Keratinocyte (primary cell): ENCODE measurements at regions not wholly inside any gene's neighbourhood (a gene's known extent, or its start where the extent isn't known, plus 50 kb on each side); places are given as distances from the start of the nearest gene placed in this dataset.

Experiments
- EZH2 ChIP-seq: IDR thresholded peaks from one replicate; pipeline ENCODE4 v1.6.1; 2012; ENCODE audit warnings: inconsistent platforms, mild to moderate bottlenecking, low read length, moderate library complexity
- TF ChIP-seq, protein P1 (sequence below), 3 experiments: IDR thresholded peaks in 1 of 3; conservative IDR thresholded peaks in 1 of 3; optimal IDR thresholded peaks in 1 of 3; 2 replicates in 2 of 3; 3 replicates in 1 of 3; pipeline versions ENCODE3 to v1.5.1; 2011; ENCODE audit warnings: low read length in 3 of 3, mild to moderate bottlenecking in 3 of 3, moderate library complexity in 2 of 3, control low read depth in 1 of 3, inconsistent platforms in 1 of 3; ENCODE audit not compliant: insufficient read depth in 2 of 3; ENCODE audit errors: extremely low read depth in 1 of 3

DNA sequence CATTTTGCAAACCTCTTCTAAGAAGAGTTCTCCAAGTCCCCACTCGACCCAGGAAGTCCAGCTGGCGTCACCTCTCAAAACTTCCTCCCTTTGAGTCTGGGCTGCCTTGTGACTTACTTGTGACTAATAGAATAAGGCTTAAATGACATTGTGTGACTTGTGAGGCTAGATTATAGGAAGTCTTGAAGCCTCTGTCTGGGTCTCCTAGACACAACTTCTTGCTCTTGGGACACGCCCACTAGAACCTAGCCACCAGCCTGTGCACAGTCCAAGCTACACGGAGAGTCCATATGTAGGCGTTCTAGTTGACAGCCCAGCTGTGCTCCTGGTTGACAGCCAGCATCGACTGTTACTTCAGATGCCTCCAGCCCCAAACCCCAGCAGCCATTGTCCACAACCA, 66.7 kb upstream of the TANC2 start:
- TF ChIP-seq, protein P1, sequence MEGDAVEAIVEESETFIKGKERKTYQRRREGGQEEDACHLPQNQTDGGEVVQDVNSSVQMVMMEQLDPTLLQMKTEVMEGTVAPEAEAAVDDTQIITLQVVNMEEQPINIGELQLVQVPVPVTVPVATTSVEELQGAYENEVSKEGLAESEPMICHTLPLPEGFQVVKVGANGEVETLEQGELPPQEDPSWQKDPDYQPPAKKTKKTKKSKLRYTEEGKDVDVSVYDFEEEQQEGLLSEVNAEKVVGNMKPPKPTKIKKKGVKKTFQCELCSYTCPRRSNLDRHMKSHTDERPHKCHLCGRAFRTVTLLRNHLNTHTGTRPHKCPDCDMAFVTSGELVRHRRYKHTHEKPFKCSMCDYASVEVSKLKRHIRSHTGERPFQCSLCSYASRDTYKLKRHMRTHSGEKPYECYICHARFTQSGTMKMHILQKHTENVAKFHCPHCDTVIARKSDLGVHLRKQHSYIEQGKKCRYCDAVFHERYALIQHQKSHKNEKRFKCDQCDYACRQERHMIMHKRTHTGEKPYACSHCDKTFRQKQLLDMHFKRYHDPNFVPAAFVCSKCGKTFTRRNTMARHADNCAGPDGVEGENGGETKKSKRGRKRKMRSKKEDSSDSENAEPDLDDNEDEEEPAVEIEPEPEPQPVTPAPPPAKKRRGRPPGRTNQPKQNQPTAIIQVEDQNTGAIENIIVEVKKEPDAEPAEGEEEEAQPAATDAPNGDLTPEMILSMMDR (optimal IDR thresholded peaks at IDR 0.05 in 1 of 3, IDR thresholded peaks at IDR 0.05 in 1 of 3, conservative IDR thresholded peaks at IDR 0.05 in 1 of 3; ENCODE audit: extremely low read depth in 1 of 3, insufficient read depth in 2 of 3, low read length in 3 of 3): no peak
- TF ChIP-seq EZH2: no peak
